Osteocyte (in vitro differentiated cells): ENCODE measurements at regions not wholly inside any gene's neighbourhood (a gene's known extent, or its start where the extent isn't known, plus 50 kb on each side); places are given as distances from the start of the nearest gene placed in this dataset.

Source experiments
- DNase-seq: peaks from one replicate; pipeline ENCODE4 v3.0.0; 2021; ENCODE audit warnings: mixed read lengths; ENCODE audit not compliant: unreplicated experiment; ENCODE audit errors: extremely low spot score
- H3K27ac Mint-ChIP-seq: one replicate; pipeline ENCODE4 v1.8.0; 2021; ENCODE audit warnings: mild to moderate bottlenecking, mixed read lengths; ENCODE audit not compliant: unreplicated experiment
- H3K27me3 Mint-ChIP-seq: one replicate; pipeline ENCODE4 v1.8.0; 2021; ENCODE audit warnings: mixed read lengths; ENCODE audit not compliant: unreplicated experiment
- H3K36me3 Mint-ChIP-seq: one replicate; pipeline ENCODE4 v1.8.0; 2021; ENCODE audit warnings: mixed read lengths; ENCODE audit not compliant: unreplicated experiment
- H3K4me1 Mint-ChIP-seq: one replicate; pipeline ENCODE4 v1.8.0; 2021; ENCODE audit warnings: mixed read lengths; ENCODE audit not compliant: unreplicated experiment
- H3K4me3 Mint-ChIP-seq: one replicate; pipeline ENCODE4 v1.8.0; 2021; ENCODE audit warnings: mild to moderate bottlenecking, moderate library complexity, mixed read lengths; ENCODE audit not compliant: unreplicated experiment
- H3K9me3 Mint-ChIP-seq: one replicate; pipeline ENCODE4 v1.8.0; 2021; ENCODE audit warnings: mixed read lengths; ENCODE audit not compliant: unreplicated experiment
- CTCF ChIP-seq: fragments of 200-600 bp; sonication (generic); IDR thresholded peaks from 2 replicates; pipeline ENCODE4 v1.5.0; 2021; ENCODE audit warnings: antibody characterized with exemption, mild to moderate bottlenecking, moderate library complexity

DNA sequence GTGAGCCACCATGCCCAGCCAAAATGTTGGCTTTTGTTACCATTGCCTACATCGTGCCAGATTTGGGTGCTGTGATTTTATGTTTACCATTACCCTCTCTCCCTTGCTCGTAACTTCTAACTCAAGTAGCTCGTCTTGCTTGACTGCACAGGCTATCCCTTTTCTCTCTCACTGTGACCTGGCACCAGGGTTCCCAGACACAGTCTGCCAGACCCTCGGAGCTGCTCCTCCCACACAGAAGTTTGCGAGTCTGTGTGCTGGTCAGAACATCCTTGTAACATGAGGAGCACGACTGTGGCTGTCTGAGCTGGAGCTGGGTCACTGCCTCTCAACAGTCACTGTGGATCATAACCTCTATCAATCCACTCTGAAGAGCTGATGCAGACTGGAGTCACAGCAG, 152.5 kb upstream of the ACKR3 start:
- Mint-ChIP-seq H3K36me3 (no peaks in the 10 kb centered on the region), H3K9me3 (peaks cover 4% of the 10 kb centered on the region), H3K27me3 (peaks cover 41% of the 10 kb centered on the region), H3K4me3 (no peak overlapping the region), H3K27ac (no peak overlapping the region), H3K4me1 (no peaks in the 10 kb centered on the region)
- no peak for TF ChIP-seq CTCF
- no peak for DNase-seq

- peaks cover 5% of the 10 kb centered on the region for H3K36me3 Mint-ChIP-seq
- H3K4me1 Mint-ChIP-seq, result no peaks in the 10 kb centered on the region
- no peak overlapping the region for H3K4me3 Mint-ChIP-seq
- peaks cover 79% of the 10 kb centered on the region for H3K27me3 Mint-ChIP-seq
- TF ChIP-seq CTCF, result no peak
- peaks cover 22% of the 10 kb centered on the region for H3K9me3 Mint-ChIP-seq
- H3K27ac Mint-ChIP-seq, result no peak overlapping the region
- no peak for DNase-seq
These were observed 139.0 kb upstream of the ACKR3 start for GRCh38 chr2:236430584-236430983.

DNA sequence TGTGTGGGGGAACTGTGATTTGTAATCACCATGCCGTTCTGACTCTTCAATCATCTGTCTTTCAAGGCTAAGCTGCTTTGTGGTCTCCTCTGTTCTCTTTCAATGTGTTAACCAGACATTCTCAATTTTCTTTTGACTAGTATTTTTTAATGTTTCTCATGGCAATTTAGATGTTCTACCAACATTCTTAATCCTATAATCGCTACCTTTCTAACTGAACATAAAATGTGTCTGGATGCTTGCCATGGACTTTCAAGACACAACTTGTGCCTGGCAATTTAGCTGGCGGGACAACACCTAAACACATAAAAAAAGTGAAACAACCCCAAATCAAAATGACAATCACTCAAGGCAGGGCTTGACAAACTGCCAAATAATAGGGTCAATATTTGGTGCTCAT, 135.0 kb upstream of the ACKR3 start:
- H3K27ac Mint-ChIP-seq, result no peak overlapping the region
- TF ChIP-seq CTCF, result no peak
- DNase-seq, result no peak
- H3K4me1 Mint-ChIP-seq, result no peaks in the 10 kb centered on the region
- no peaks in the 10 kb centered on the region for H3K9me3 Mint-ChIP-seq
- no peaks in the 10 kb centered on the region for H3K36me3 Mint-ChIP-seq
- H3K27me3 Mint-ChIP-seq, result peaks cover 40% of the 10 kb centered on the region
- no peak overlapping the region for H3K4me3 Mint-ChIP-seq

GRCh38 chr2:236440110-236440881, 129.3 kb upstream of the ACKR3 start:
- H3K27me3 Mint-ChIP-seq, result peaks cover 34% of the 10 kb centered on the region

More at GRCh38 chr2:236440110-236440881, 129.3 kb upstream of the ACKR3 start:
- no peaks in the 10 kb centered on the region for H3K4me1 Mint-ChIP-seq
- no peak for DNase-seq
- peaks cover 8% of the 10 kb centered on the region for H3K9me3 Mint-ChIP-seq
- H3K4me3 Mint-ChIP-seq, result no peak overlapping the region
- no peak for TF ChIP-seq CTCF
- H3K36me3 Mint-ChIP-seq, result peaks cover 2% of the 10 kb centered on the region
- no peak overlapping the region for H3K27ac Mint-ChIP-seq
